GM12878 (cell line): ENCODE measurements at regions not wholly inside any gene's neighbourhood (a gene's known extent, or its start where the extent isn't known, plus 50 kb on each side); places are given as distances from the start of the nearest gene placed in this dataset.

Experiments
- ATAC-seq: fragments of 200-7000 bp; cut with Tn5 transposase; 3 replicates; pipeline ENCODE4 v1.9.1; 2020; ENCODE audit warnings: mild to moderate bottlenecking, moderate library complexity
- BruUV-seq: library from RNA; stranded (reverse); fragments of 400-500 nt; replicated peaks from 2 replicates; lab custom pipeline; 2021; lab: Mats Ljungman, UMichigan
- CTCF ChIA-PET: fragments of 300-600 bp; sonication (Branson Sonifier 250); formaldehyde crosslinking; extraction: SDS; loops from one replicate; lab custom pipeline; 2021; ENCODE audit warnings: inconsistent platforms; lab: Yijun Ruan, JAX
- POLR2A ChIA-PET: fragments of 350-600 bp; formaldehyde crosslinking; extraction: SDS; loops from one replicate; lab custom pipeline; 2021; ENCODE audit warnings: inconsistent platforms; lab: Charles Lee
- RAD21 ChIA-PET: fragments of 300-600 bp; sonication (Branson Sonifier 250); formaldehyde crosslinking; loops from one replicate; lab custom pipeline; 2023; ENCODE audit warnings: antibody characterized with exemption; ENCODE audit not compliant: unreplicated experiment; lab: Charles Lee
- SMC1A ChIA-PET: fragments of 300-600 bp; sonication (Branson Sonifier 250); formaldehyde crosslinking; loops from one replicate; lab custom pipeline; 2023; ENCODE audit not compliant: unreplicated experiment, uncharacterized antibody; lab: Charles Lee
- DNase-seq: peaks from one replicate; pipeline ENCODE4 v3.0.0-alpha.2; 2011; ENCODE audit warnings: low read depth, low spot score
- FAIRE-seq: peaks from 3 replicates; lab custom pipeline; 2011; peaks lifted over from hg19 to GRCh38; lab: Jason Lieb, UNC
- H2AFZ ChIP-seq: 2 replicates; pipeline ENCODE4 v1.6.0; 2011; ENCODE audit warnings: low read depth, low read length, control low read depth; ENCODE audit not compliant: control insufficient read depth
- H3K27ac ChIP-seq: 2 replicates; pipeline ENCODE4 v1.5.1; 2011; ENCODE audit warnings: control low read depth; ENCODE audit not compliant: control insufficient read depth, insufficient read depth
- H3K27me3 ChIP-seq, 2 experiments: replicated peaks in 1 of 2; 2 replicates each; pipeline versions ENCODE4 v1.6.0 to v1.6.1; 2011; ENCODE audit warnings: low read length in 1 of 2; ENCODE audit not compliant: control insufficient read depth in 2 of 2, insufficient read depth in 2 of 2
- H3K36me3 ChIP-seq, 2 experiments: 2 replicates each; pipeline ENCODE4 v1.5.1; 2011; ENCODE audit warnings: low read length in 1 of 2; ENCODE audit not compliant: control insufficient read depth in 2 of 2, insufficient read depth in 2 of 2
- H3K4me1 ChIP-seq: 2 replicates; pipeline ENCODE4 v1.6.1; 2011; ENCODE audit warnings: mild to moderate bottlenecking, low read length, moderate library complexity, mixed read lengths; ENCODE audit not compliant: control insufficient read depth, insufficient read depth
- H3K4me2 ChIP-seq: 2 replicates; pipeline ENCODE4 v1.6.0; 2011; ENCODE audit warnings: control low read depth; ENCODE audit not compliant: control insufficient read depth, insufficient read depth
- H3K4me3 ChIP-seq: fragments of 200-600 bp; sonication (generic); 2 replicates; pipeline ENCODE4 v1.5.1; 2016
- H3K79me2 ChIP-seq: 2 replicates; pipeline ENCODE4 v1.6.0; 2011; ENCODE audit warnings: low read length; ENCODE audit not compliant: control insufficient read depth, insufficient read depth
- H3K9ac ChIP-seq: 2 replicates; pipeline ENCODE4 v1.8.0; 2011; ENCODE audit warnings: low read length, control low read depth, mixed read lengths; ENCODE audit not compliant: control insufficient read depth, insufficient read depth
- H3K9me3 ChIP-seq: replicated peaks from 3 replicates; pipeline ENCODE4 v1.5.1; 2011; ENCODE audit warnings: mild to moderate bottlenecking, low read length; ENCODE audit not compliant: control insufficient read depth, insufficient read depth
- H4K20me1 ChIP-seq: 2 replicates; pipeline ENCODE4 v1.6.0; 2011; ENCODE audit not compliant: control insufficient read depth, insufficient read depth
- BACH1 ChIP-seq: fragments of 450-650 bp; IDR thresholded peaks from 2 replicates; pipeline ENCODE4 v1.6.1; 2017; ENCODE audit warnings: mild to moderate bottlenecking, borderline replicate concordance
- BCL3 ChIP-seq: IDR thresholded peaks from 2 replicates; pipeline ENCODE4 v1.6.1; 2011; ENCODE audit warnings: borderline replicate concordance, low read depth, mild to moderate bottlenecking, moderate library complexity, low read length; ENCODE audit not compliant: insufficient read depth, poor library complexity, severe bottlenecking
- EED ChIP-seq: sonication (generic); IDR thresholded peaks from 2 replicates; pipeline ENCODE4 v1.6.1; 2016; ENCODE audit warnings: antibody characterized with exemption, low read depth
- FOXK2 ChIP-seq: fragments of 450-650 bp; IDR thresholded peaks from 2 replicates; pipeline ENCODE4 v1.6.1; 2017; ENCODE audit warnings: mild to moderate bottlenecking, moderate library complexity
- JUNB ChIP-seq: IDR thresholded peaks from 2 replicates; pipeline ENCODE4 v1.6.1; 2016; ENCODE audit warnings: antibody characterized with exemption, mild to moderate bottlenecking
- LARP7 ChIP-seq: fragments of 450-650 bp; IDR thresholded peaks from 2 replicates; pipeline ENCODE4 v1.6.1; 2017; ENCODE audit warnings: mild to moderate bottlenecking
- MTA3 ChIP-seq: IDR thresholded peaks from 2 replicates; pipeline ENCODE4 v1.6.1; 2012; ENCODE audit warnings: low read length, inconsistent platforms, borderline replicate concordance
- NRF1 ChIP-seq: conservative IDR thresholded peaks from 2 replicates; pipeline ENCODE4 v1.6.1; 2011; ENCODE audit warnings: mild to moderate bottlenecking, low read depth, low read length, improper control_type of control experiment
- SREBF1 ChIP-seq: IDR thresholded peaks from 2 replicates; pipeline ENCODE4 v1.6.1; 2012; ENCODE audit warnings: mild to moderate bottlenecking, low read length
- TCF12 ChIP-seq: IDR thresholded peaks from 2 replicates; pipeline ENCODE4 v1.6.1; 2011; ENCODE audit warnings: low read depth, mild to moderate bottlenecking, low read length
- ZNF217 ChIP-seq: fragments of 450-650 bp; IDR thresholded peaks from 2 replicates; pipeline ENCODE4 v1.6.1; 2017; ENCODE audit warnings: antibody characterized with exemption, mild to moderate bottlenecking
- WGBS: methylation state at CpG from one replicate; pipeline ENCODE4 v1.1.6; 2016; ENCODE audit warnings: low lambda C conversion rate; ENCODE audit not compliant: insufficient replicate concordance, insufficient coverage; ENCODE audit errors: missing lambda C conversion rate; 5-methylcytosine and 5-hydroxymethylcytosine counted together
- in situ Hi-C: fragments of 300-500 bp; cut with MboI; formaldehyde crosslinking; loops from 9 replicates; pipeline ENCODE4 v1.14.3; 2018; ENCODE audit warnings: mixed read lengths
- intact Hi-C: fragments of 100-400 bp; cut with micrococcal nuclease; formaldehyde crosslinking; loops from one replicate; pipeline ENCODE4 v1.14.2; 2022; ENCODE audit not compliant: unreplicated experiment
- TF ChIP-seq, protein P1 (sequence below): fragments of 450-650 bp; IDR thresholded peaks from 2 replicates; pipeline ENCODE4 v1.6.1; 2016; ENCODE audit warnings: mild to moderate bottlenecking
- TF ChIP-seq, protein P2 (sequence below): fragments of 450-650 bp; IDR thresholded peaks from 2 replicates; pipeline ENCODE4 v1.6.1; 2018; ENCODE audit warnings: mild to moderate bottlenecking, low read depth, moderate library complexity; ENCODE audit not compliant: partially characterized antibody
- TF ChIP-seq, protein P3 (sequence below): fragments of 450-650 bp; IDR thresholded peaks from 2 replicates; pipeline ENCODE4 v1.6.1; 2017; ENCODE audit warnings: low read depth, mild to moderate bottlenecking, moderate library complexity

DNA sequence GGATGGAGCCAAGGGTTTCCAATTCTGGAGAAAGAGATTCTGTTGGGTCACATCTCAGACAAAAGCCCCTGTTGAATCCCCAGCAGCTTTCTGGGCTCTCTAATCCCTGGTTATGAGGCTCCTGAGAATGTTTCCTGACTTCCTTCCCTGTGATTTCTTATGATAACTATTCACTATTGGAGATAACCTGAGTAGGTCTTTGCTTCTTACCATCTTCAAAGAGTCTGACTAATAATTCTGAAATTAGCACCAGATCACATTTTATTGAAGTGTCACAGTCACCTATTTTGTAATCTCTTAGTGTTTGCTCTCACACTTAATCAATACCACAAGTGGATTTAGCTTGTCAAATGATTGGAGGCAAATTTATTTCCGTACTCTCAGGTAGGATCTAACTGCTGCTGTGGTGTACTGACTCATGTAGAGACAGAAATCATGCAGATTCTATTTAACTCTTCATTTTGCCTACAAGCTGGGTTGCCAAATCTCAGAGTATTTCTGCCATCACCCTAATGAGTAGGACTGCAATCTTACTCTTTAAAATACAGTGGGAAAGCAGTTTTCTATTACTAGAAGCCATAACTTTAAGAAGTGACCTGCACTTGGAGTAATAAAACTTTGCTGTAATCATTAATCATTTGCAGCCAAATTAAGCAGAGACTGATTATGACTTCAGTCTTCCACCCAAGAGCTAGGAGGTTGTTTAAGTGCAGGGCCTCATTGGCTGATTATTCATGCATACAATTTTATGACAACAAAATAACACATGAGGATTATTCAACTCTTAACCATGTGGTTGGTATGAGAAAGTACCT lies 422.1 kb downstream of the EPM2A start:
- H3K9ac ChIP-seq = no peak overlapping the region
- TF ChIP-seq LARP7 (no peak), FOXK2 (no peak), ZNF217 (no peak), BCL3 (no peak), MTA3 (no peak), JUNB (no peak), BACH1 (no peak), SREBF1 (no peak), TCF12 (no peak), NRF1 (no peak), EED (no peak)
- TF ChIP-seq, protein P1, sequence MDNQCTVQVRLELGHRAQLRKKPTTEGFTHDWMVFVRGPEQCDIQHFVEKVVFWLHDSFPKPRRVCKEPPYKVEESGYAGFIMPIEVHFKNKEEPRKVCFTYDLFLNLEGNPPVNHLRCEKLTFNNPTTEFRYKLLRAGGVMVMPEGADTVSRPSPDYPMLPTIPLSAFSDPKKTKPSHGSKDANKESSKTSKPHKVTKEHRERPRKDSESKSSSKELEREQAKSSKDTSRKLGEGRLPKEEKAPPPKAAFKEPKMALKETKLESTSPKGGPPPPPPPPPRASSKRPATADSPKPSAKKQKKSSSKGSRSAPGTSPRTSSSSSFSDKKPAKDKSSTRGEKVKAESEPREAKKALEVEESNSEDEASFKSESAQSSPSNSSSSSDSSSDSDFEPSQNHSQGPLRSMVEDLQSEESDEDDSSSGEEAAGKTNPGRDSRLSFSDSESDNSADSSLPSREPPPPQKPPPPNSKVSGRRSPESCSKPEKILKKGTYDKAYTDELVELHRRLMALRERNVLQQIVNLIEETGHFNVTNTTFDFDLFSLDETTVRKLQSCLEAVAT = no peak
- TF ChIP-seq, protein P2, sequence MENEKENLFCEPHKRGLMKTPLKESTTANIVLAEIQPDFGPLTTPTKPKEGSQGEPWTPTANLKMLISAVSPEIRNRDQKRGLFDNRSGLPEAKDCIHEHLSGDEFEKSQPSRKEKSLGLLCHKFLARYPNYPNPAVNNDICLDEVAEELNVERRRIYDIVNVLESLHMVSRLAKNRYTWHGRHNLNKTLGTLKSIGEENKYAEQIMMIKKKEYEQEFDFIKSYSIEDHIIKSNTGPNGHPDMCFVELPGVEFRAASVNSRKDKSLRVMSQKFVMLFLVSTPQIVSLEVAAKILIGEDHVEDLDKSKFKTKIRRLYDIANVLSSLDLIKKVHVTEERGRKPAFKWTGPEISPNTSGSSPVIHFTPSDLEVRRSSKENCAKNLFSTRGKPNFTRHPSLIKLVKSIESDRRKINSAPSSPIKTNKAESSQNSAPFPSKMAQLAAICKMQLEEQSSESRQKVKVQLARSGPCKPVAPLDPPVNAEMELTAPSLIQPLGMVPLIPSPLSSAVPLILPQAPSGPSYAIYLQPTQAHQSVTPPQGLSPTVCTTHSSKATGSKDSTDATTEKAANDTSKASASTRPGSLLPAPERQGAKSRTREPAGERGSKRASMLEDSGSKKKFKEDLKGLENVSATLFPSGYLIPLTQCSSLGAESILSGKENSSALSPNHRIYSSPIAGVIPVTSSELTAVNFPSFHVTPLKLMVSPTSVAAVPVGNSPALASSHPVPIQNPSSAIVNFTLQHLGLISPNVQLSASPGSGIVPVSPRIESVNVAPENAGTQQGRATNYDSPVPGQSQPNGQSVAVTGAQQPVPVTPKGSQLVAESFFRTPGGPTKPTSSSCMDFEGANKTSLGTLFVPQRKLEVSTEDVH = no peak
- TF ChIP-seq, protein P3, sequence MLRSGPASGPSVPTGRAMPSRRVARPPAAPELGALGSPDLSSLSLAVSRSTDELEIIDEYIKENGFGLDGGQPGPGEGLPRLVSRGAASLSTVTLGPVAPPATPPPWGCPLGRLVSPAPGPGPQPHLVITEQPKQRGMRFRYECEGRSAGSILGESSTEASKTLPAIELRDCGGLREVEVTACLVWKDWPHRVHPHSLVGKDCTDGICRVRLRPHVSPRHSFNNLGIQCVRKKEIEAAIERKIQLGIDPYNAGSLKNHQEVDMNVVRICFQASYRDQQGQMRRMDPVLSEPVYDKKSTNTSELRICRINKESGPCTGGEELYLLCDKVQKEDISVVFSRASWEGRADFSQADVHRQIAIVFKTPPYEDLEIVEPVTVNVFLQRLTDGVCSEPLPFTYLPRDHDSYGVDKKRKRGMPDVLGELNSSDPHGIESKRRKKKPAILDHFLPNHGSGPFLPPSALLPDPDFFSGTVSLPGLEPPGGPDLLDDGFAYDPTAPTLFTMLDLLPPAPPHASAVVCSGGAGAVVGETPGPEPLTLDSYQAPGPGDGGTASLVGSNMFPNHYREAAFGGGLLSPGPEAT = no peak
- TF ChIP-seq, all 136 proteins: peak for 0
- ChIA-PET SMC1A (interaction anchor here (0.7 kb wide), 1 partner anchor 240 kb away, joined by 3 read pairs; no protein-coding TSS in a partner anchor), RAD21 (no interaction called here), CTCF (no interaction called here), POLR2A (no interaction called here)
- in situ Hi-C loops (no loop called here), intact Hi-C loops (no loop called here)
- H3K36me3 ChIP-seq = no peaks in the 10 kb centered on the region
- no TSS peak for BruUV-seq
- no peaks in the 10 kb centered on the region for H3K4me1 ChIP-seq
- no peak for DNase-seq
- no peaks in the 10 kb centered on the region for H3K79me2 ChIP-seq
- no peak for ATAC-seq
- H3K9me3 ChIP-seq = no peaks in the 10 kb centered on the region; the same call in 2 of the 3 replicates
- H4K20me1 ChIP-seq = no peaks in the 10 kb centered on the region
- H2AFZ ChIP-seq = no peak overlapping the region
- H3K4me3 ChIP-seq = no peak overlapping the region
- 54% methylated on average over 1 of the region's 1 CpG for WGBS
- no peak for FAIRE-seq
- no peaks in the 10 kb centered on the region for H3K27me3 ChIP-seq
- no peak overlapping the region for H3K4me2 ChIP-seq
- H3K27ac ChIP-seq = no peak overlapping the region
